Mesendoderm (in vitro differentiated cells): ENCODE measurements at regions not wholly inside any gene's neighbourhood (a gene's known extent, or its start where the extent isn't known, plus 50 kb on each side); places are given as distances from the start of the nearest gene placed in this dataset.
"Not testable (repeated sequence)": the region's sequence is repeated elsewhere in the genome, so short reads cannot be mapped to it uniquely, and the experiment has no call there.

Source experiments
- DNase-seq: peaks from one replicate; pipeline ENCODE4 v3.0.0; 2013
- H2AK5ac ChIP-seq: 2 replicates; pipeline ENCODE4 v1.6.1; 2013; ENCODE audit warnings: low read length, inconsistent platforms
- H2BK120ac ChIP-seq: 2 replicates; pipeline ENCODE4 v1.6.1; 2013; ENCODE audit warnings: low read depth, mild to moderate bottlenecking, low read length, moderate library complexity, mixed read lengths
- H2BK15ac ChIP-seq: replicated peaks from 2 replicates; pipeline ENCODE4 v1.6.1; 2013; ENCODE audit warnings: low read depth, mild to moderate bottlenecking, moderate library complexity
- H2BK5ac ChIP-seq: 2 replicates; pipeline ENCODE4 v1.6.1; 2013; ENCODE audit warnings: low read length, inconsistent platforms
- H3K18ac ChIP-seq: 2 replicates; pipeline ENCODE4 v1.6.1; 2013; ENCODE audit warnings: mild to moderate bottlenecking, low read length, mixed read lengths
- H3K23ac ChIP-seq: one replicate; pipeline ENCODE4 v1.6.1; 2013; ENCODE audit warnings: low read length
- H3K27ac ChIP-seq: 2 replicates; pipeline ENCODE4 v1.5.1; 2013; ENCODE audit warnings: low read depth, mild to moderate bottlenecking, inconsistent platforms, low read length, moderate library complexity
- H3K27me3 ChIP-seq: 2 replicates; pipeline ENCODE4 v1.6.1; 2013; ENCODE audit warnings: low read length, control low read depth, mild to moderate bottlenecking, inconsistent platforms; ENCODE audit not compliant: insufficient read depth, poor library complexity
- H3K36me3 ChIP-seq: 2 replicates; pipeline ENCODE4 v1.6.1; 2013; ENCODE audit warnings: low read length, inconsistent platforms; ENCODE audit not compliant: control insufficient read depth, insufficient read depth
- H3K4ac ChIP-seq: one replicate; pipeline ENCODE4 v1.6.1; 2013; ENCODE audit warnings: low read depth, mild to moderate bottlenecking, low read length, moderate library complexity
- H3K4me1 ChIP-seq: 2 replicates; pipeline ENCODE4 v1.6.1; 2013; ENCODE audit warnings: low read depth, low read length, inconsistent platforms; ENCODE audit not compliant: control insufficient read depth
- H3K4me2 ChIP-seq: 2 replicates; pipeline ENCODE4 v1.6.1; 2013; ENCODE audit warnings: low read length
- H3K4me3 ChIP-seq: 2 replicates; pipeline ENCODE4 v1.5.1; 2013; ENCODE audit warnings: mild to moderate bottlenecking, low read length
- H3K56ac ChIP-seq: one replicate; pipeline ENCODE4 v1.6.1; 2013; ENCODE audit warnings: low read length
- H3K79me1 ChIP-seq: 2 replicates; pipeline ENCODE4 v1.6.1; 2013; ENCODE audit warnings: low read length, inconsistent platforms
- H3K79me2 ChIP-seq: 2 replicates; pipeline ENCODE4 v1.6.1; 2013; ENCODE audit warnings: mild to moderate bottlenecking, low read length; ENCODE audit not compliant: control insufficient read depth, insufficient read depth
- H3K9ac ChIP-seq: 2 replicates; pipeline ENCODE4 v1.6.1; 2013; ENCODE audit warnings: low read length, inconsistent platforms
- H4K5ac ChIP-seq: one replicate; pipeline ENCODE4 v1.6.1; 2013; ENCODE audit warnings: low read length
- H4K8ac ChIP-seq: one replicate; pipeline ENCODE4 v1.6.1; 2013; ENCODE audit warnings: low read depth, mild to moderate bottlenecking, control low read depth, low read length, moderate library complexity
- WGBS: extraction: QIAGEN DNeasy Blood & Tissue Kit; methylation state at CpG from one replicate; pipeline ENCODE4 v1.1.7; 2013; ENCODE audit warnings: low lambda C conversion rate, missing lambda C conversion rate; ENCODE audit not compliant: insufficient coverage; ENCODE audit errors: extremely low coverage; 5-methylcytosine and 5-hydroxymethylcytosine counted together

DNA sequence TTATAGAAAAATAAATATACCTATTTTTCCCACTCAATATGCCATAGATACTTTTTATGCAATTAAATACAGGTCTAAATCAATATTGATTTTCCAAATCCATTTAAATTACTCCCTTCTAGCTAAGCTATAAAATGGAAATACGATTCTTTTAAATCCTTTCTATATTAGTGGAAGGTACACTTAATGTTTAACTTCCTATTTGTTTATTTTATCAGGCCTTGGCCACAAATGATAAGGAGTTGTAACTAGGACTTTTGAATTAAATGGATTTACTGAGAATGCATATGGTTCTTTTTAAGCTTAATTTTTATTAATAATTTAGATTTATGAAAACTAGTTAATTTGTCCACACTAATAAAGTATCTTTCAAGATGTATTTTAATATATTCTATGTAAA lies 517.0 kb upstream of the CHD1 start:
- Histone ChIP-seq H3K23ac (no peak overlapping the region), H3K27me3 (no peaks in the 10 kb centered on the region), H4K8ac (no peak overlapping the region), H3K4me1 (no peaks in the 10 kb centered on the region), H3K36me3 (no peaks in the 10 kb centered on the region), H4K5ac (no peak overlapping the region), H2AK5ac (no peak overlapping the region), H3K4me2 (no peak overlapping the region), H3K9ac (no peak overlapping the region), H3K79me2 (no peaks in the 10 kb centered on the region), H2BK120ac (no peak overlapping the region), H2BK5ac (no peak overlapping the region), H3K56ac (no peak overlapping the region), H3K79me1 (no peaks in the 10 kb centered on the region), H2BK15ac (no peak overlapping the region), H3K27ac (no peak overlapping the region), H3K4me3 (no peak overlapping the region), H3K18ac (no peak overlapping the region), H3K4ac (no peak overlapping the region)
- no CpG with 5 or more reads among the region's 1 CpG for WGBS
- no peak for DNase-seq

- WGBS: no CpG with 5 or more reads among the region's 3 CpGs
- Histone ChIP-seq H2BK5ac (no peak overlapping the region), H3K4me3 (no peak overlapping the region), H3K79me1 (no peaks in the 10 kb centered on the region), H3K79me2 (no peaks in the 10 kb centered on the region), H3K18ac (no peak overlapping the region), H3K56ac (no peak overlapping the region), H3K23ac (no peak overlapping the region), H4K5ac (no peak overlapping the region), H2BK120ac (no peak overlapping the region), H3K9ac (no peak overlapping the region), H2BK15ac (no peak overlapping the region), H3K4ac (no peak overlapping the region), H4K8ac (no peak overlapping the region), H3K27me3 (no peaks in the 10 kb centered on the region), H3K36me3 (no peaks in the 10 kb centered on the region), H3K27ac (no peak overlapping the region), H3K4me2 (no peak overlapping the region), H3K4me1 (no peaks in the 10 kb centered on the region), H2AK5ac (no peak overlapping the region)
- no peak for DNase-seq
Measured at GRCh38 chr5:99441235-99441634, 512.4 kb upstream of the CHD1 start.

DNA sequence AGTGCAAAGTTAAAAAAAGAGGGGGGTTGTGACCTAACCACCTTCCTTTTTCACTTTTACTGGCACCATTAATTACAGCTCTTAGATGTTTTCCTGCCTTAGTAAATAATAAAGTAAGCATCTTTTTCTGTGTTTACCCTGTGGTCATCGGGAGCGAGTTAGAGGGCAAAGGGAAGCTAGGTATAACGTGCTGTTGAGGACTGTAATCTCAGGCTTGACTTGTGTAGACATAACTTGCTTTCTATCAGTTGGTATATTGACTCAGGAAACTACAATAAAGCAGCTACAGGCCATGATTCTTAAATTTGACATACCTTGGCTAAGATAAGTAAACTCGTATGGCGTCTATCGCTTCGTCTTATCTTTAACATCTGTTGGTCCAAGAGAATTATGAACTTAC lies 509.8 kb upstream of the CHD1 start:
- Histone ChIP-seq H4K5ac (no peak overlapping the region), H3K56ac (no peak overlapping the region), H3K36me3 (no peaks in the 10 kb centered on the region), H3K18ac (no peak overlapping the region), H2BK5ac (no peak overlapping the region), H2BK15ac (no peak overlapping the region), H3K9ac (no peak overlapping the region), H3K79me1 (no peaks in the 10 kb centered on the region), H2BK120ac (no peak overlapping the region), H3K4me3 (no peak overlapping the region), H3K79me2 (no peaks in the 10 kb centered on the region), H3K4ac (no peak overlapping the region), H4K8ac (no peak overlapping the region), H3K27me3 (no peaks in the 10 kb centered on the region), H3K4me2 (no peak overlapping the region), H3K4me1 (no peaks in the 10 kb centered on the region), H2AK5ac (no peak overlapping the region), H3K23ac (no peak overlapping the region), H3K27ac (no peak overlapping the region)
- WGBS: no CpG with 5 or more reads among the region's 7 CpGs
- no peak for DNase-seq

DNA sequence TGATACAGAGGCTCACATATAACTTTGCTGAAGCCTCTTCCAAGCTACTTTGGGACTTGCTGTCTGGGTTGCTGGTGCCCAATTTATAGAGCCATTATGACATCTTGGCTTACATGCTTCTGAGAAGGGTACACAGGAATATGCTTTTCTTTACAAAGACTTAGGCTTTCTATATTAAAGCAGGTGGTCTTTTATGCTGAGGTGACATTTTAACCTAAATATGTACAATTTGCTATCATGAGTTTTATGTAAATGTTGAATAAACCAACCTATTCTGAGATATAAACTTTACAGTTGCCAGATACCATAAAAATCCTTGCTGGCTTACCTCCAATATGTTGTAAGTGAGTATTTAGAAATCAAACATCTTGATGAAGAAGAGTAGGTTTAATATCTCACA lies 509.2 kb upstream of the CHD1 start:
- no peaks in the 10 kb centered on the region for H3K27me3 ChIP-seq
- no peak overlapping the region for H2AK5ac ChIP-seq
- no peak overlapping the region for H2BK5ac ChIP-seq
- no peak overlapping the region for H3K4me3 ChIP-seq
- H3K36me3 ChIP-seq: no peaks in the 10 kb centered on the region
- no peak overlapping the region for H4K8ac ChIP-seq
- no peak overlapping the region for H2BK15ac ChIP-seq
- no peak overlapping the region for H3K18ac ChIP-seq
- no peaks in the 10 kb centered on the region for H3K79me1 ChIP-seq
- no peak overlapping the region for H2BK120ac ChIP-seq
- H3K4me2 ChIP-seq: no peak overlapping the region
- H3K27ac ChIP-seq: no peak overlapping the region
- H3K79me2 ChIP-seq: no peaks in the 10 kb centered on the region
- no peak overlapping the region for H4K5ac ChIP-seq
- no peak overlapping the region for H3K9ac ChIP-seq
- no peak overlapping the region for H3K56ac ChIP-seq
- H3K4me1 ChIP-seq: no peaks in the 10 kb centered on the region
- no peak overlapping the region for H3K23ac ChIP-seq
- H3K4ac ChIP-seq: no peak overlapping the region
- no peak for DNase-seq

- not testable (repeated sequence) for H3K4ac ChIP-seq, H3K4me3 ChIP-seq, H2AK5ac ChIP-seq, H2BK120ac ChIP-seq, H3K79me2 ChIP-seq, H2BK5ac ChIP-seq, DNase-seq, H4K5ac ChIP-seq, H3K27ac ChIP-seq, H4K8ac ChIP-seq, H3K36me3 ChIP-seq, H3K56ac ChIP-seq, H3K79me1 ChIP-seq, H3K4me2 ChIP-seq, H3K23ac ChIP-seq, H3K18ac ChIP-seq, H3K9ac ChIP-seq, H3K4me1 ChIP-seq, H3K27me3 ChIP-seq, H2BK15ac ChIP-seq
- no CpG with 5 or more reads among the region's 3 CpGs for WGBS
Measured at GRCh38 chr5:99423396-99423795, 494.6 kb upstream of the CHD1 start.

GRCh38 chr5:99418640-99419039 lies 489.8 kb upstream of the CHD1 start:
- not testable (repeated sequence) for H3K23ac ChIP-seq, H3K4me2 ChIP-seq, H2BK15ac ChIP-seq, H3K79me2 ChIP-seq, H3K4ac ChIP-seq, H3K27me3 ChIP-seq, DNase-seq, H3K18ac ChIP-seq, H3K36me3 ChIP-seq, H2AK5ac ChIP-seq, H4K5ac ChIP-seq, H3K4me1 ChIP-seq, H3K4me3 ChIP-seq, H4K8ac ChIP-seq, H3K79me1 ChIP-seq, H2BK120ac ChIP-seq, H3K9ac ChIP-seq, H3K27ac ChIP-seq, H2BK5ac ChIP-seq, H3K56ac ChIP-seq
- WGBS: no CpG with 5 or more reads among the region's 1 CpG
